ENCODE measurements at regions not wholly inside any gene's neighbourhood (a gene's known extent, or its start where the extent isn't known, plus 50 kb on each side); places are given as distances from the start of the nearest gene placed in this dataset.

- no peak overlapping the region for H3K4me3 ChIP-seq (ENCODE audit: low read length)
- TF ChIP-seq, protein P1, sequence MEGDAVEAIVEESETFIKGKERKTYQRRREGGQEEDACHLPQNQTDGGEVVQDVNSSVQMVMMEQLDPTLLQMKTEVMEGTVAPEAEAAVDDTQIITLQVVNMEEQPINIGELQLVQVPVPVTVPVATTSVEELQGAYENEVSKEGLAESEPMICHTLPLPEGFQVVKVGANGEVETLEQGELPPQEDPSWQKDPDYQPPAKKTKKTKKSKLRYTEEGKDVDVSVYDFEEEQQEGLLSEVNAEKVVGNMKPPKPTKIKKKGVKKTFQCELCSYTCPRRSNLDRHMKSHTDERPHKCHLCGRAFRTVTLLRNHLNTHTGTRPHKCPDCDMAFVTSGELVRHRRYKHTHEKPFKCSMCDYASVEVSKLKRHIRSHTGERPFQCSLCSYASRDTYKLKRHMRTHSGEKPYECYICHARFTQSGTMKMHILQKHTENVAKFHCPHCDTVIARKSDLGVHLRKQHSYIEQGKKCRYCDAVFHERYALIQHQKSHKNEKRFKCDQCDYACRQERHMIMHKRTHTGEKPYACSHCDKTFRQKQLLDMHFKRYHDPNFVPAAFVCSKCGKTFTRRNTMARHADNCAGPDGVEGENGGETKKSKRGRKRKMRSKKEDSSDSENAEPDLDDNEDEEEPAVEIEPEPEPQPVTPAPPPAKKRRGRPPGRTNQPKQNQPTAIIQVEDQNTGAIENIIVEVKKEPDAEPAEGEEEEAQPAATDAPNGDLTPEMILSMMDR (IDR thresholded peaks at IDR 0.05; ENCODE audit: insufficient read depth, low read depth, low read length, missing control alignments), result no peak
- DNase-seq (ENCODE audit: low read depth), result no peak
These were observed 247.6 kb upstream of the ANO3 start for GRCh38 chr11:26084313-26084712.

- H3K4me3 ChIP-seq (ENCODE audit: low read length), result no peak overlapping the region
- no peak for DNase-seq (ENCODE audit: low read depth)
- TF ChIP-seq, protein P1 (IDR thresholded peaks at IDR 0.05; ENCODE audit: insufficient read depth, low read depth, low read length, missing control alignments), result no peak
These were observed 245.9 kb upstream of the ANO3 start for GRCh38 chr11:26086028-26086427.

GRCh38 chr11:26087120-26087935, 244.6 kb upstream of the ANO3 start:
- TF ChIP-seq, protein P1 (IDR thresholded peaks at IDR 0.05; ENCODE audit: insufficient read depth, low read depth, low read length, missing control alignments), result no peak
- H3K4me3 ChIP-seq (ENCODE audit: low read length), result no peak overlapping the region
- no peak for DNase-seq (ENCODE audit: low read depth)

DNA sequence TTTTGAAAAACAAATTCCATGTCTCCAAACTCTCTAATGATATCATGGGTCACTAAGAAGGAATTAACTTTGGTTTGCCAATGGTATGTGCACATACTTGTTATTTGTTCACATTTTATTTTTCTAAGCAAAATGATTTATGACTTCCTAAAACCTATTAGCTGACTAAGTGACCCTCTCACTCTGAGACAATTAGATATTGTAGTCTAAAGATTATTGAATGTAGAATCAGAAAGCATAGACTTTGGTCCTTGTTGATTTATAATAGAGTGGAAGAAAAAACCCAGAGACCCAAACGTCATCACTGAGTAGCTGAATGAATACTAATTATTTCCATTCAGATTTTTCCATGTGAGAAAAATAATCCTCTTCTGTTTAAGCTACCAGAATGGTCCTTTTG, 243.5 kb upstream of the ANO3 start:
- no peak for DNase-seq (ENCODE audit: low read depth)
- TF ChIP-seq, protein P1 (IDR thresholded peaks at IDR 0.05; ENCODE audit: insufficient read depth, low read depth, low read length, missing control alignments), result no peak
- no peak overlapping the region for H3K4me3 ChIP-seq (ENCODE audit: low read length)

DNA sequence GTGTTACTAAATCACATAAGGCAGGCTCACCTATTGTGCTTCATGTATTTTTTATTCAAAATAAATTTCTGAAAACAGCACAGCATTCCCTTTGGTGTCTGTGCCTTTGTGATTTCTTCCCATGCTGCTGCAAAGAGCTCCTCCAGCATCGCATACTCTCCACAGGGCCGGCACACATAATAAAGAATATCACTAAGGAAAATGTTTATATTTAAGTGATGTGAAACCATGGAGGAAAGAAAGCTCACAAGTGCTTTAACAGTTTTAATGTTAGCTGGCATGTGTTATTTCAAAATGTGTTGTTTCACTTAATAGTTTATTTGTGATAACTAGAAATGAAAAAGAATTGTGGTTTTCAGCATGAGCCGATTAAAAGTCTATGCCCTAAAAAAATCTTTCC, 241.3 kb upstream of the ANO3 start:
- TF ChIP-seq, protein P1 (IDR thresholded peaks at IDR 0.05; ENCODE audit: insufficient read depth, low read depth, low read length, missing control alignments), result no peak
- no peak for DNase-seq (ENCODE audit: low read depth)

GRCh38 chr11:26093206-26093605, 238.7 kb upstream of the ANO3 start:
- H3K4me3 ChIP-seq (ENCODE audit: low read length), result no peak overlapping the region
- no peak for DNase-seq (ENCODE audit: low read depth)
- TF ChIP-seq, protein P1 (IDR thresholded peaks at IDR 0.05; ENCODE audit: insufficient read depth, low read depth, low read length, missing control alignments), result no peak

More for the DNA sequence above, 241.3 kb upstream of the ANO3 start:
- no peak overlapping the region for H3K4me3 ChIP-seq (ENCODE audit: low read length)

GRCh38 chr11:26095340-26095739, 236.6 kb upstream of the ANO3 start:
- TF ChIP-seq, protein P1 (IDR thresholded peaks at IDR 0.05; ENCODE audit: insufficient read depth, low read depth, low read length, missing control alignments), result no peak
- H3K4me3 ChIP-seq (ENCODE audit: low read length), result no peak overlapping the region
- no peak for DNase-seq (ENCODE audit: low read depth)

Data from epithelial cell of esophagus (primary cell).